ELF-1 (cell line): ENCODE measurements at regions not wholly inside any gene's neighbourhood (a gene's known extent, or its start where the extent isn't known, plus 50 kb on each side); places are given as distances from the start of the nearest gene placed in this dataset.
A peak's percentile ranks its signal among the peaks of the same experiment; 100 is the strongest.
"Not testable (repeated sequence)": the region's sequence is repeated elsewhere in the genome, so short reads cannot be mapped to it uniquely, and the experiment has no call there.

Experiments used
- DNase-seq: peaks from one replicate; pipeline ENCODE4 v3.0.0-alpha.2; 2016; ENCODE audit warnings: low read depth, low spot score

DNA sequence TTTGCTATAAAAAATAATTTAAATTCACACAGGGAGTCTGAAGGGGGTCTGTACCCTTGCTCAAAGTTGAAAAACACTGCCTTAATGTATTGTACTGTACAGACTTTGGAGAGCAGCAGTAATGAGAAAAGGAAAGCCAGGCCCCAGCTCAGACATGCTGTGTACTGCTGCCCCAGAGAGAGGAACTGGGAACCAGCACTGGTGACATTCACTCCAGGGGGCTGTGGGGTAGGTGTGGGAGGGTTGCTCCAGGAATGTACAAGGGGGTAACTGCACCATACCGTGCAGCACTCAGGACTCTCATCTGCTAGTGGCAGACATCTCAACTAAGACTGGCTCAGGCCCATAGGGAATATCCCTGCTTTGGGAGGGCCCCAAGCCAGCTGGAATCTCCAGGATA lies 146.0 kb upstream of the RMP24 start:
- DNase-seq, result no peak

DNA sequence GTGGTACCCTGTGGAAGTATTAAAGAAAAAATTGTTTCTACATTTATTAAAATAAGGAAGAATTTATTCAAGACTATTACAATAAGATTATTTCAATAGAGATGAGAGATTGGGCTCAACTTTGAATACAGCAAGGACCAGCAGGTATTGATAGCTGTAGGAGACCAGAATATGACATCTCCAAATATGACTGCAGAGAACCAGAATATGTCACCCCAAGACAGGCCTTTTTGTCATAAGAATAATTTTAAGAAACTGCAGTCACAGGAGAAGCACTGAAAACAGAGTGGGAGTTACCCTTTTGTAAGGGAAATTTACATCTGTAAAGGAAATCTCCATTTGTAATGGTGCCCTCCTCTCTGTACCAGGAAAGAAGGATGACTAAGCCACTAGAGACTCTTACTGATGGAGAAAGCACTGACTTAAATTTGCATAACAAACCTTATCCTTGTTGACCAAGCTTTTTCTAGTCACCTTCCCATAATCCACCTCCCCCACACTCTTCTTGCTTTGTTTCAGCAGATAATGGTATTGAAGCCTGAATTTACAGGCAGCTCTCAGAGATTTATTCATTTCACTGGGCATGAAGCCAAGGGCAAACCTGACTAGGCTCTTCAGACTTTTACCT lies 145.1 kb upstream of the RMP24 start:
- DNase-seq, result peak; percentile 82

DNA sequence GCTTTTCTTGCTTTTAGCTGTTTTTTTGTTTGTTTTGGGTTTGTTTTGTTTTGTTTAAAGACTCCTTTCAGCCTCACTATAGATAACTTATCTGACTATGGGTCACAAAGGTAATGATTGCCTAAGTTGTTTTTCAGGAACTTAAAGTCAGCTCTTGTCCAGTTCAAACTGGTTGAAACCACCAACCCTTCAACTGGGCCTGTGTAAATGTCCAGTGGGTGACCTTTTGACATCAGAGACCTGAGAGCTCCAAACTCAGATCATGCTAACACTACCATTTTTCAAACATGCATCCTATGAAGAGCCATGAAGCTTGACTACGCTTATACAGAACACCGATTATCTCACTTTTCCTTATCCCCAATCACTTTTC lies 144.6 kb upstream of the RMP24 start:
- DNase-seq, result no peak

DNA sequence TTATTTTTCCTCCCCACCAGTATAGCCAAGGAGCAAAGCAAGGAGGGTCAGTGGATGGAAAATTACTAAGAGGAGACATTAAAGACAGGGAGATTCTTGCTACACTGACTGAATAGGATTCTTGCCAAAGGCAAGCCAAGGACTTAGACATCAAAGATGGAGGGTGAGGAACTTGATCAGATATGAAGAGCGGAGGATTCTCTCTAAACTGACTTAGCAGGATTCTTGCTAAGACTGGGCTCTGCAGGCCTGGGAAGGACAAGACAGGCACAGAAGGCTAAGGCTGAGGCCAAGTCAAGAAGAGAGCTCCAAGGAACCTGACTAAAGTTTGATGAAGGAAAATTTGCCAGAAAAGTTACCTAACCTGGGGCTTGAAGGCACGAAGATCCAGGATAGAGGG lies 143.9 kb upstream of the RMP24 start:
- no peak for DNase-seq

DNA sequence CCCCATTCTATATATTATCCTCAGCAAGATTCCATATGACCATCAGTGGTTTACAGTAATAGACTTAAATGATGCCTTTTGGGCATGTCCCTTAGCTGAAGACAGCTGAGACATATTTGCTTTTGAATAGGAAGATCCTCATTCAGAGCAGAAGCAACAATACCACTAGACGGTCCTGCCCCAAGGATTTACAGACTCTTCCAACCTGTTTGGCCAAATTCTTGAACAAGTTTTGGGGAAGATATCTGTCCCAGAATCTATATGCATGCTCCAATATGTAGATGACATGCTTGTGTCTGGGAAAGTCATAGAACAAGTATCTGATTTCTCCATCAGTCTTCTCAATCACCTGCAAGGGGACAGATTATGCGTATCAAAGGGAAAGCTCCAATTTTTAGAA lies 137.1 kb upstream of the RMP24 start:
- DNase-seq, result no peak

DNA sequence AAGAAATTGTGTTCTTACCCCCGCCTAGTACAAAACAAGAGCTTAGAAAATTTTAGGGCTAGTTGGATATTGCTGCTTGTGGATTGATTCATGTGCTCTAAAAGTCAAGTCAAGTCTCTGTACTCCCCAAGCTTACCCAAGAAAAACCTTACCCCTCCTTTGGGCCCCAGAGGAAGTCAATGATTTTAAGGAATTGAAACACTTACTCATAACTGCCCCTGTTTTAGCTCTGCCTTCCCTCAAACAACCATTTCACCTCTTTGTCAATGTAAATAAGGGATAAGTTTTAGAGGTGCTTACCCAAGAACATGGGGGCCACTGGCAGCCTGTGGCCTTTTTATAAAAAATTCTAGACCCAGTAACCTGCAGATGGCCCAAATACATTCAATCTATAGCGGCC lies 136.6 kb upstream of the RMP24 start:
- no peak for DNase-seq

DNA sequence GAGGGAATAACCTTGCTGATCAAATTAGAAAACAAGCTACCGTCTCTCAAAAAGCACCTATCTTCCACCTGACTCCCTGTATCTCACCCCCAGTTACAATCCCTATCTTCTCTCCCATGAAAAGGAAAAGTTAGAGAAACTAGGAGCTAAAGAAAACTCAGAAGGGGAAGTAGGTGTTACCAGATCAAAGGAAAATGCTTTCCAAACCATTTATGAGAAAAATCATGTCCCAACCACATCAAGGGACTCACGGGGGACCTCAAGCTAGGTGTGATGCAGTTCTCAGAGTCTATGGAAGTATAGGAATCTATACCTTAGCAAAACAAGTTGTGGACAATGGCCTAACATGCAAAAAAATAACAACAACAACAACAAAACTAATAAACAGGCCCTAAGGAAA lies 135.5 kb upstream of the RMP24 start:
- DNase-seq, result no peak

DNA sequence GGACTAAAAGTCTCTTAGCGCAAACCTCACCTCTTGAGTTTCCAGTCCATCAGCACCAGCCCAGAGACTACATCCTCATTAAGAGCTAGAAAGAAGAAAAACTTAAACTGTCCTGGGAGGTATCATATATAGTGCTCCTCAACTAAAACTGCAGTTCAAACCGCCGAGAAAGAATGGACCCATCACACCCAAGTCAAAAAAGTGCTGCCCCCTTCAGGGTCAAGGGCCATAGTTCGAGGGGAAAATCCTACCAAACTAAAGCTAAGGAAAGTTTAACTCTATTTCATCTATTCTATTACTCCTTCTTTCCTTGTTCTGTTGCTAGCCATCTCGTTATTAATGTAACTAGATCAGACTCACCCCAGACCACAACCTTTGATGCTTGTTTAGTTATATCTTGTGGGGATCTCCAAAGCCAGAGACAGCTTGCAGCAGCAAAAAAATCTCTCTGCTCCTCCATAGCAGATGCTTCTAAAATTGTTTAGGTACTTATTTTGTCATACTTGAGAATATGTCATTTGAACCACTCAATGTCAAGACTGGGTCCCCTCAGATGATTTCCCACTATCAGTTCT lies 134.5 kb upstream of the RMP24 start:
- no peak for DNase-seq

DNA sequence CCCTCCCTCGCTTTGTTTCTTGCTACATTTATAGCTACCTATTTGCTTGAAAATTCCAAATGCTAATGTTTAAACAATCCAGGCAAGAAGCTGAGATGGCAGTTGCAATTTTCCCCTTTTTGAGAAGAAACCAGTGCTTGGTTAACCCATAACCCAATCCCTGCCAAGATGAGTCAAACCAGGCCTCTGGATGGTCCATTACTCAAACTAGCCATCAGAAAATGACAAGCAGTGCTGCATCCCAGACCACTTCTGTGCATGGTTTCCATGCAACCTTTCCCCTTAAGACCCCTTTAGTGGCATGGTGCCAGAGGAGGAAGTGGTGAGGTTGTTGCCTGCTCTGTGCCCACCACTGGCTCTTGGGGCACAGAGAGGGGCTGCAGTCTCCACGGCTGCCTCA lies 131.2 kb upstream of the RMP24 start:
- DNase-seq, result no peak

DNA sequence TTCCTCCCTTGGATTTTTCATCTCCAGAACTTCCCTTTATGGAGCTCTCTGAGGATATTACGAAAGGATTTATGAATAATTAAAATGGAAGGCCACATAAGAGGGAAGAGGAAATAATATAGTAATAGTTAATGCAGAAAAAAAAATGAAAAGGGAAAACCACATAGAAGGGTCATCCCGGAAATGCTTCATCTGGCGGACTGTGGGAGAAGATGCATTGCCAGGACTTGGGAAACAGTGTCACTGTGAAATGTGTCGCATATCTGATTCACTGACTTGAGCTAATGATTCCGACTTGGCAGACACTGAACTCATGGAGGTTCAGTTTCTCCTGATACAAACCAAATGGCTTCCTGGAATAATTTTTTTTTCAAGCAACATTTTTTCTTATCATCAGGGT lies 129.9 kb upstream of the RMP24 start:
- DNase-seq, result no peak

DNA sequence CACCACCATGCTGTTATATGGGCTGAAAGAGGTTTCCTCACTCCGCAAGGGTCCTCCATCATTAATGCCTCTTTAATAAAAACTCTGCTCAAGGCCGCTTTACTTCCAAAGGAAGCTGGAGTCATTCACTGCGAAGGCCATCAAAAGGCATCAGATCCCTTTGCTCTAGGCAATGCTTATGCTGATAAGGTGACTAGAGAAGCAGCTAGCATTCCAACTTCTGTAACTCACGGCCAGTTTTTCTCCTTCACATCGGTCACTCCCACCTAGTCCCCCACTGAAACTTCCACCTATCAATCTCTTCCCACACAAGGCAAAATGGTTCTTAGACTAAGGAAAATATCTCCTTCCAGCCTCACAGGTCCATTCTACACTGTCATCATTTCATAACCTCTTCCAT lies 124.2 kb upstream of the RMP24 start:
- peak; percentile 58 for DNase-seq

DNA sequence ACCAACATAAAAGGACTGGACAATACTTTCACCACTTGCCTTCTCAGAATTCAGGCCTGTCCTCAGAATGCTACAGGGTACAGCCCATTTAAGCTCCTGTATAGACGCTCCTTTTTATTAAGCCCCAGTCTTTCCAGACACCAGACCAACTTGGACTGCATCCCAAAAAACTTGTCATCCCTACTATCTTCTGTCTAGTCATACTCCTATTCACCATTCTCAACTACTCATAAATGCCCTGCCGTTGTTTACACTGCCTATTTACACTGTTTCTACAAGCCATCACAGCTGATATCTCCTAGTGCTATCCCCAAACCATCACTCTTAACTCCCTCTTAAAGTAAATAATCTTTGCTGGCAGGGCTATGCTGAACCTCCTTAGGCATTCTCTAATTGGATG lies 123.2 kb upstream of the RMP24 start:
- DNase-seq, result not testable (repeated sequence)

DNA sequence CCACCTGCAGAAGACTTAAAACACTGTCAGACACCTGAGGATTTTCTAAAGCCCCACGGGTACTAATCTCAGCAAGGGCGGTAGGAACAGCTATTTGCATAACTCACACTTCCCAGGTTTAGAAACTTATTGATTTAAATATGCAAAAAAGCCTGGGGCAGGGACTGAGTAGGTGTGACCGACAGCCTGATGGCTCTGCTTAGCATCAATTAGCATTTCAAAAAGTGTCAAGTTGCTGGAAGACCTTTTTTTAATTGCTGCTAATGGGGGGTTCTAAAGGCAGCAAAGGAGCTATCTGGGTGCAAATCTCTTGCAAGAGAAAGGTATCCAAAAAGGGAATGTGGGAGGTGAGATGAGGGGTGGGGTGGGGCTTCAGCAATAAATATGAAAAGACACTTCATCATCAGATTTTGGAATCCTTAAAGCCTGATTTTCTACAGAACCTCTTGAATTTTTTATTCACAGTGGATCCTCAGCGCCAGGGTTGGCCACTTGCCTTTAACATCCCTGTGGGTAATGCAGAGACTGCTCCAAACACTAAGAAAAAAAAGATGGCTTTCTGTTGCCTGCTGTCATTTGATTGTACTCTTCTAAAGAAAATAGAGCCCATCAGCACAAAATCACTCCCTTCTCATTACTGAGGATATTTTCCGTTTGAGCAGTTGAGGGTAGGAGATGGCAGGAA lies 121.1 kb upstream of the RMP24 start:
- peak; percentile 86 for DNase-seq

DNA sequence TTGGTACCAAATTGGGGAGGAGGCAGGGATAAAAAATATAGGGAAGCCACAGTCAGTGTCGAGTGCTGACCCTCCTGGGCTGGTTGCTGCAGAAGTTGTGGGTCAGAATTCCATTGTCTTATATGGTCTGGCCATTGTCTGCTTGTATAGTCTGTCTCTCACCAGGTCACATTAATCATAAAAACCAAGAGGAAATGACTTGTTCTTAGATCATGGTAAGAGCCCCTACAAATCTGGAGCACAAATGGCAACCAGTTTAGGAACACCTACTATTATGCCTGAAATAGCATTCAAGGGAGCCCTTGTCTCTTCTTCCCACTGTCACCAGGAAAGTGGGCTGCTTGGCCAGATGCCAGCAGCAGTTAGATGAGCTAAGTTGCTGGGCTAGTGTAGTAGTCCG lies 119.7 kb upstream of the RMP24 start:
- DNase-seq, result no peak

DNA sequence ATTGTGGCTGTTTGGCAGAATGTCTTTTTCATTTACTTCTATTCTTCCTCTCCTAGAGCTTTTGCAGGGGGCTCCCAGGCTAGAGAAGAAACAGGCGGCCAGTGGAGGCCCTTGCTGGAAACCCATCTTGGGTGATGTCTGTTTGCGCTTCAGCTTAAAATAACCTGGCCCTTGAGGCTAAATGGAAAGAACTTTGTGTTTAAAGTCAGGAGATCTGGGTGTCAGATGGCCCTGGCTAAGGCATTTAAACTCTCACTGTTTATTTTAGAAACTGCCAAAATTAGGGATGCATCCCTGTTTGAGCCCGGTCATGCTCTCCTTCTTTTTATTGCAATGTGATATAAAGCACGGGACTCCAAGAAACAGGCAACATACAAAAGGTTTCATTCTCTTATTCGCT lies 118.4 kb upstream of the RMP24 start:
- DNase-seq, result no peak

DNA sequence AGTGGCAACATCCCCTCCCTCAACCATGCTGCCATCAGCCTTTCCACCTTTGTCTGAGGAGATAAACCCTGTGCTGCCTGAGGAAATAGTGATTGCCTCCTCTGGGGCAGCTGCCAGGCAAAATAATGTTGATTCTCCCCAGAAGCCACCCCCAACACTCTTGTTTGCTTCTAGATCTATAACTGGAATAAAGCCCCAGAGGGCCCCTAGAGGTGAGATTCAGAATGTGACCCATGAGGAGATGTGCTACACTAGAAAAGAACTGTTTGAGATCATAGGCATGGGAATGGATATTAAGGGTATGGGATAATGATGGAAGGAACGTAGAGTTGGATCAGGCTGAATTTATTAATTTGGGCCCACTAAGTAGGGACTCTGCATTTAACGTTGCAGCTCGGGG lies 116.3 kb upstream of the RMP24 start:
- DNase-seq, result no peak

DNA sequence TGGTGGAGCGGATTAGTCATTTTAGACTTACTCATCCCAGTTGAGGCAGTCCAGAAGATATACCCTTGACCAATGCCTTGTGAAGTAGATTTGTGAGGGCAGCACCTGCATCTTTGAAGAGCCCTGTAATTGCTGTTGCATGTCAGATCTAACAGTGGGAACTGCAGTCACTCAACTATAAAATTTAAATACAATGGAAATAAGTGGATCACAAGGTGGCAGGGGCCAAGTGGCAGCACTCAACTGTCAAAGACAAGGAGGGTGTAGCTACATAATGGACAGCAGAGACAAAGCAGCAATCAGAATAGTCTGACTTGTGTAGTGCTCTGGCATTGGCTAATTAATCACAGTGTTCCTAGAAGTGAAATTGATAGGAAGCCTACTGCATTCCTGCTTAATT lies 115.8 kb upstream of the RMP24 start:
- not testable (repeated sequence) for DNase-seq

DNA sequence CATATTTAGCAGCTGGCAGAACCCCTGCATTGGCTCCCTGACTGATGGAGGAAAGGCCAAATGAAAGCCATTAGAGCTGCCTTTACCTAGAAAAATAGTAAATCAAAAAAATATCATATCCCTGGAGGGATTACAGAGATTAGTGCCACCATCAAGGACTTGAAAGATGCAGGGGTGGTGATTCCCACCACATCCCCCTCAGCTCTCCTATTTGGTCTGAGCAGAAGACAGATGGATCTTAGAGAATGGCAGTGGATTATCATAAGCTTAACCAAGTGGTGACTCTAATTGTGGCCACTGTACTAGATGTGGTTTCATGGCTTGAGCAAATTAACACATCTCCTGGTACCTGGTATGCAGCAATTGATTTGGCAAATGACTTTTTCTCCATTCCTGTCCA lies 114.9 kb upstream of the RMP24 start:
- DNase-seq, result not testable (repeated sequence)

DNA sequence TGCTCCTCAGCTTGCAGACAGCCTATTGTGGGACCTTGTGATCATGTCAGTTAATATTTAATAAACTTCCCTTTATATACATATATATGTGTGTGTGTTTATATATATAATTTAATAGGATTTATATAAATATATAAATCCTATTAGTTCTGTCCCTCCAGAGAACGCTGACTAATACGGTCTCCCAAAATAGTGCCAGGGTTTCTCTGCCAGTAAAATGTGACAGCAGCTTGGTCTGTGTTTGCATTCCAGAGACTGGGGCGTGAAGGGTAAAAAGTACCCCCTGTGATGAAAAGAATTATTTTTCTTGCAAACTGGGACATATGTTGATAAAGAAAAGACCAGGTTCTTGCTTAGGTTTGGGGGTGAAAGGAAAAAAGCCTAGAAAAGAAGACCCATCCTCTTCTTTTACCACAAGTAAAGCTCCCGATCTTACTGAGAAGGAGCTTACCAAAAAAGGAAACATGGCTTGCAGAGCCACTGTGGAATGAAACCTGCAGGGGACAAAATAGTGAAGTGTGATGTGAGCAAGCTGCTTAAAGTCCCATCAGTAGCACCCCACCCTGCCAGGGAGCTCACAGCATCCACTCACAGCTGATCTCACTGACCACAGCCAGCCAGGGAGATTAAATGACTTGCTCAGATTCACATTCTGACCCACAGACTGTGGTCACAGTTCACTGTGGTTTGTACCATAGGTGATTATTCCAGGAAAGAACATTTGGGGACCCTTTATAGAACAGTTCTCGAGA lies 110.9 kb upstream of the RMP24 start:
- DNase-seq, result no peak

DNA sequence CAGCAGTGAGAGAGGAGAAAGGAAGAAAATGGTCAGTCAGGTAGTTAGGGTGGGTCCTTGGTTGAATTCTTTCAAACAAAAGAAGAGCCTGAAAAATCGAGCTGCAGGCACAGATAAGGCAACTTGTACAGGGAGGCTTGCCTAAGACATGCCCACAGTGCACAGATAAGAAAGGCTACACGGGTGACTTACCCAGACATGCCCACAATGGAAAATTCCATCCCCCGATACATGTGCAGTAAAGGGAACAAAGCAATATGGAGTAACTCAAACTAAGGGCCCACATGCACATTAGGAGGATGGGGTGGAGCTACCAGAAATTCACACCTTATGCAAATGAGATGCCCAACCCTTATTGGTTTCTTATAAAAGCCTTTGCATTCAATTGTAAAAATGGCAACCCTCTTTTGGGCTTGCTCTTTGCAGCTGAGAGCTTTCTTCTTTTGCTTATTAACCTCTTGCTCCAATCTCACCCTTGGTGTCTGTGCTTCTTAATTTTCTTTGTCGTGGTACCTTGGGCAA lies 110.3 kb upstream of the RMP24 start:
- DNase-seq, result no peak

DNA sequence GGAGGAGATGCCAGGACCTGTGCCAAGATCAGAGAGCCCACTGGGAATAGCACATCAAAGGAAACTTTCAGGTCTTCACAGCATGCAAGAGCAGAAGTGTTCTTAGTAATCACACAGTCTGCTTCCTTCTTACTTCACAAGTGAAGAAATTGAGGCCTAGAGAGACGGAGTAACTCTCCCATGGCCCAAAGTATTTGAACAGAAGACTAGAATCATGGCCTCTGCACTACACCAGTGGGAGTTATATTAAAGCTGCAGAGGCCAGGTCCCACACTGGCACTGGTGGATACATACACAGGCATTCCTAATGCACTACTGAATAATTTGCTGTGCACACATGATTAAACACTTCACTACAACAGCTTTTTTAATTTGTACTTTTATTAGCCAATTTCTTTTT lies 107.6 kb upstream of the RMP24 start:
- DNase-seq, result no peak

DNA sequence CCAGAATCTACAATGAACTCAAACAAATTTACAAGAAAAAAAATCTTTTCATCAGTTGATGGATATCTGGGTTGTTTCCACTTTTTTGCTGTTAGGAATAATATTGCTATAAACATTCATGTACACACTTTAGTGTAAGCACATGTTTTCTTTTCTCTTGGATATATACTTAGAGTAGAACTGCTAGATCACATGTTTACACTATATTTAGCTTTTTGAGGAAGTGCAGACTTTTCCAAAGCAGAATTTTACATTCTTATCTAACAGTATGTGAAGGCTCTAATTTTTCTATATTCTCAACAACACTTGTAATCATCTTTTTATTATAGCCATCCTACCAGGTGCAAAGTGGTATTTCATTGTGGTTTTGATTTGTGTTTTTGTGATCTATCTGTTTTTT lies 103.6 kb upstream of the RMP24 start:
- no peak for DNase-seq

DNA sequence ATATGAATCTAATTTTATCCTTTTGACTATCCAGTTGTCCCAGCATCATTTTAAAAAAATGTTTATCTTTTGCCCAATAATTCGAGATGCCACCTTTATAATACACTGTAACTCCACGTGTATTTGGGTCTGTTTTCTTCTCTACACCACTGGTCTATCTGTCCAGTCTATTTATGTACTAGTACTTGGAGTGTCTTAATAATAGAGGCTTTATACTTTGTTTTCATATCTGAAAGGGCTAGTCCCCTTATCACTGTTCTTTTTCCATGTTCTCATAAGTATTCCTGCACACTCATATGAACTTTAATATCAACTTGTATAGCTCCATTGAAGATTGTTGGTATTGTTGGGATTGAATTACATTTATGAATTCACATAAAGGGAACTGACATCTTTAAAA lies 101.1 kb upstream of the RMP24 start:
- DNase-seq, result no peak
